Immature natural killer cell (primary cell): ENCODE measurements at regions not wholly inside any gene's neighbourhood (a gene's known extent, or its start where the extent isn't known, plus 50 kb on each side); places are given as distances from the start of the nearest gene placed in this dataset.
"Not testable (repeated sequence)": the region's sequence is repeated elsewhere in the genome, so short reads cannot be mapped to it uniquely, and the experiment has no call there.

Experiments used
- DNase-seq, 3 donors: peaks; one replicate each; pipeline ENCODE4 v3.0.0; 2022; ENCODE audit warnings: mixed read lengths in 1 of 3
- H3K27ac Mint-ChIP-seq, 6 donors: one replicate each; pipeline ENCODE4 v1.8.0; 2020; ENCODE audit warnings: mixed read lengths in 6 of 6, mild to moderate bottlenecking in 5 of 6, inconsistent platforms in 4 of 6, moderate library complexity in 3 of 6
- H3K27me3 Mint-ChIP-seq, 3 donors: one replicate each; pipeline ENCODE4 v1.8.0; 2020 to 2021; ENCODE audit warnings: low read depth in 3 of 3, mild to moderate bottlenecking in 3 of 3, mixed read lengths in 3 of 3, moderate library complexity in 3 of 3, inconsistent platforms in 1 of 3
- H3K36me3 Mint-ChIP-seq, 3 donors: one replicate each; pipeline ENCODE4 v1.8.0; 2020; ENCODE audit warnings: mixed read lengths in 3 of 3, inconsistent platforms in 2 of 3, mild to moderate bottlenecking in 2 of 3
- H3K4me1 Mint-ChIP-seq, 2 donors: one replicate each; pipeline ENCODE4 v1.8.0; 2020; ENCODE audit warnings: inconsistent platforms in 2 of 2, mild to moderate bottlenecking in 2 of 2, mixed read lengths in 2 of 2, moderate library complexity in 1 of 2
- H3K4me3 Mint-ChIP-seq, 5 donors: one replicate each; pipeline ENCODE4 v1.8.0; 2020; ENCODE audit warnings: mild to moderate bottlenecking in 5 of 5, mixed read lengths in 5 of 5, inconsistent platforms in 3 of 5, moderate library complexity in 3 of 5
- H3K9me3 Mint-ChIP-seq, 6 donors: one replicate each; pipeline ENCODE4 v1.8.0; 2020; ENCODE audit warnings: mild to moderate bottlenecking in 6 of 6, mixed read lengths in 6 of 6, inconsistent platforms in 4 of 6, moderate library complexity in 3 of 6

- H3K27ac Mint-ChIP-seq, H3K4me3 Mint-ChIP-seq, DNase-seq: not testable (repeated sequence)
Measured at GRCh38 chr4:32716090-32716620, 1996.0 kb downstream of the PCDH7 start.

GRCh38 chr4:32735856-32736590 lies 2015.9 kb downstream of the PCDH7 start:
- H3K4me1 Mint-ChIP-seq, result no peaks in the 10 kb centered on the region
- DNase-seq, result no peak
- H3K27me3 Mint-ChIP-seq, result no peaks in the 10 kb centered on the region
- no peaks in the 10 kb centered on the region for H3K36me3 Mint-ChIP-seq
- no peak overlapping the region for H3K27ac Mint-ChIP-seq
- peaks cover 6 to 23% (median 14%) of the 10 kb centered on the region in 6 donors for H3K9me3 Mint-ChIP-seq
- H3K4me3 Mint-ChIP-seq, result no peak overlapping the region

More at GRCh38 chr4:32716090-32716620, 1996.0 kb downstream of the PCDH7 start:
- H3K9me3 Mint-ChIP-seq, result peaks cover 12 to 54% (median 20%) of the 10 kb centered on the region in 6 donors
- H3K36me3 Mint-ChIP-seq, H3K27me3 Mint-ChIP-seq, H3K4me1 Mint-ChIP-seq: not testable (repeated sequence)

GRCh38 chr4:32744211-32744610 lies 2024.0 kb downstream of the PCDH7 start:
- H3K9me3 Mint-ChIP-seq, result peaks cover 4 to 28% (median 13%) of the 10 kb centered on the region in 6 donors
- no peak overlapping the region for H3K4me3 Mint-ChIP-seq
- no peaks in the 10 kb centered on the region for H3K36me3 Mint-ChIP-seq
- DNase-seq, result no peak
- no peaks in the 10 kb centered on the region for H3K27me3 Mint-ChIP-seq
- H3K4me1 Mint-ChIP-seq, result no peaks in the 10 kb centered on the region
- no peak overlapping the region for H3K27ac Mint-ChIP-seq

GRCh38 chr4:32745351-32745750 lies 2025.2 kb downstream of the PCDH7 start:
- Mint-ChIP-seq H3K27ac (no peak overlapping the region), H3K4me3 (no peak overlapping the region), H3K27me3 (no peaks in the 10 kb centered on the region), H3K4me1 (no peaks in the 10 kb centered on the region), H3K36me3 (no peaks in the 10 kb centered on the region), H3K9me3 (peaks cover 3 to 25% (median 13%) of the 10 kb centered on the region in 6 donors)
- DNase-seq, result no peak

- Mint-ChIP-seq H3K9me3 (peaks cover 3 to 20% (median 13%) of the 10 kb centered on the region in 6 donors), H3K4me1 (no peaks in the 10 kb centered on the region), H3K36me3 (no peaks in the 10 kb centered on the region), H3K4me3 (no peak overlapping the region), H3K27ac (no peak overlapping the region), H3K27me3 (peaks cover 0 to 3% (median 0%) of the 10 kb centered on the region in 3 donors)
- DNase-seq, result no peak
Measured at GRCh38 chr4:32748061-32748460, 2027.9 kb downstream of the PCDH7 start.

- no peak for DNase-seq
- H3K4me3 Mint-ChIP-seq, result no peak overlapping the region
- peaks cover 0 to 3% (median 0%) of the 10 kb centered on the region in 3 donors for H3K27me3 Mint-ChIP-seq
- H3K27ac Mint-ChIP-seq, result no peak overlapping the region
- peaks cover 3 to 19% (median 13%) of the 10 kb centered on the region in 6 donors for H3K9me3 Mint-ChIP-seq
- H3K36me3 Mint-ChIP-seq, result no peaks in the 10 kb centered on the region
- no peaks in the 10 kb centered on the region for H3K4me1 Mint-ChIP-seq
Measured at GRCh38 chr4:32748498-32748897, 2028.3 kb downstream of the PCDH7 start.

- Mint-ChIP-seq H3K27me3 (peaks cover 0 to 3% (median 0%) of the 10 kb centered on the region in 3 donors), H3K9me3 (peaks cover 4 to 42% (median 25%) of the 10 kb centered on the region in 6 donors), H3K36me3 (no peaks in the 10 kb centered on the region), H3K4me3 (no peak overlapping the region), H3K27ac (no peak overlapping the region), H3K4me1 (no peaks in the 10 kb centered on the region)
- no peak for DNase-seq
Measured at GRCh38 chr4:32752962-32753361, 2032.8 kb downstream of the PCDH7 start.

- Mint-ChIP-seq H3K27me3 (peaks cover 0 to 1% (median 0%) of the 10 kb centered on the region in 3 donors), H3K27ac (no peak overlapping the region), H3K9me3 (peaks cover 0 to 30% (median 8%) of the 10 kb centered on the region in 6 donors), H3K4me1 (no peaks in the 10 kb centered on the region), H3K4me3 (no peak overlapping the region), H3K36me3 (no peaks in the 10 kb centered on the region)
- no peak for DNase-seq
Measured at GRCh38 chr4:32768664-32769389, 2048.7 kb downstream of the PCDH7 start.

- Mint-ChIP-seq H3K9me3 (peaks cover 0 to 30% (median 9%) of the 10 kb centered on the region in 6 donors), H3K27me3 (peaks cover 0 to 1% (median 0%) of the 10 kb centered on the region in 3 donors), H3K4me3 (no peak overlapping the region), H3K36me3 (no peaks in the 10 kb centered on the region), H3K27ac (no peak overlapping the region), H3K4me1 (no peaks in the 10 kb centered on the region)
- DNase-seq, result no peak
Measured at GRCh38 chr4:32771491-32771890, 2051.3 kb downstream of the PCDH7 start.

GRCh38 chr4:32775049-32775448 lies 2054.9 kb downstream of the PCDH7 start:
- no peak overlapping the region for H3K4me3 Mint-ChIP-seq
- H3K27me3 Mint-ChIP-seq, result peaks cover 0 to under 1% (median 0%) of the 10 kb centered on the region in 3 donors
- no peak for DNase-seq
- H3K9me3 Mint-ChIP-seq, result peaks cover 3 to 41% (median 9%) of the 10 kb centered on the region in 6 donors
- no peaks in the 10 kb centered on the region for H3K36me3 Mint-ChIP-seq
- H3K27ac Mint-ChIP-seq, result no peak overlapping the region
- H3K4me1 Mint-ChIP-seq, result no peaks in the 10 kb centered on the region

GRCh38 chr4:32776435-32777203 lies 2056.4 kb downstream of the PCDH7 start:
- DNase-seq, result no peak
- Mint-ChIP-seq H3K27ac (no peak overlapping the region), H3K9me3 (peaks cover 3 to 41% (median 12%) of the 10 kb centered on the region in 6 donors), H3K27me3 (no peaks in the 10 kb centered on the region), H3K4me1 (no peaks in the 10 kb centered on the region), H3K4me3 (no peak overlapping the region), H3K36me3 (no peaks in the 10 kb centered on the region)

- Mint-ChIP-seq H3K27ac (no peak overlapping the region), H3K27me3 (no peaks in the 10 kb centered on the region), H3K36me3 (no peaks in the 10 kb centered on the region), H3K4me1 (no peaks in the 10 kb centered on the region), H3K4me3 (no peak overlapping the region), H3K9me3 (peaks cover 5 to 42% (median 17%) of the 10 kb centered on the region in 6 donors)
- no peak for DNase-seq
Measured at GRCh38 chr4:32778025-32778424, 2057.9 kb downstream of the PCDH7 start.

GRCh38 chr4:32778938-32779337 lies 2058.8 kb downstream of the PCDH7 start:
- peaks cover 5 to 44% (median 20%) of the 10 kb centered on the region in 6 donors for H3K9me3 Mint-ChIP-seq
- no peak overlapping the region for H3K4me3 Mint-ChIP-seq
- H3K27ac Mint-ChIP-seq, result no peak overlapping the region
- DNase-seq, result no peak
- no peaks in the 10 kb centered on the region for H3K36me3 Mint-ChIP-seq
- H3K27me3 Mint-ChIP-seq, result no peaks in the 10 kb centered on the region
- no peaks in the 10 kb centered on the region for H3K4me1 Mint-ChIP-seq
